Stimulated activated CD4-positive, alpha-beta T cell treated with anti-CD3 and anti-CD28 coated beads, Interleukin-4, amount 100 ng/mL, for 1 hour (primary cell): ENCODE measurements at regions not wholly inside any gene's neighbourhood (a gene's known extent, or its start where the extent isn't known, plus 50 kb on each side); places are given as distances from the start of the nearest gene placed in this dataset.
"Not testable (repeated sequence)": the region's sequence is repeated elsewhere in the genome, so short reads cannot be mapped to it uniquely, and the experiment has no call there.

Experiments
- DNase-seq: peaks from one replicate; pipeline ENCODE4 v3.0.0-alpha.2; 2020

DNA sequence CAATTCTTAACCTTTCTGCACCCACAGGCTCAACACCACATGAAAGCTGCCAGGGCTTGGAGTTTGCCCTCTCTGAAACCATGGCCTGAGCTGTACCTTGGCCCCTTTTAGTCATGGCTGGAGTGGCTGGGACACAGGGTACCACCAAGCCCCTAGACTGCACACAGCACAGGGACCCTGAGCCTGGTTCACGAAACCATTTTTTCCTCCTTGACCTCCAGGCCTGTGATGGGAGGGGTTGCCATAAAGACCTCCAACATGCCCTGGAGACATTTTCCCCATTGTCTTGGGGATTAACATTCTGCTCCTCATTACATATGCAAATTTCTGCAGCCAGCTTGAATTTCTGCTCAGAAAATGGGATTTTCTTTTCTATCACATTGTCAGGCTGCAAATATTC is 113.4 kb downstream of the XPNPEP1 start:
- not testable (repeated sequence) for DNase-seq

DNA sequence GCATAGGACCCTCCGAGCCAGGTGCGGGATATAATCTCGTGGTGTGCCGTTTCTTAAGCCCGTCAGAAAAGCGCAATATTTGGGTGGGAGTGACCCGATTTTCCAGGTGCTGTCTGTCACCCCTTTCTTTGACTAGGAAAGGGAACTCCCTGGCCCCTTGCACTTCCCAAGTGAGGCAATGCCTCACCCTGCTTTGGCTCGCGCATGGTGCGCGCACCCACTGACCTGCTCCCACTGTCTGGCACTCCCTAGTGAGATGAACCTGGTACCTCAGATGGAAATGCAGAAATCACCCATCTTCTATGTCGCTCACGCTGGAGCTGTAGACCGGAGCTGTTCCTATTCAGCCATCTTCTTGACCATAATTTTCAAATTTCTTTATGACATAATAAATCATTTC is 122.1 kb downstream of the XPNPEP1 start:
- DNase-seq = not testable (repeated sequence)

- DNase-seq = no peak
Measured at GRCh38 chr10:109790647-109791046, 132.7 kb downstream of the XPNPEP1 start.

- no peak for DNase-seq
Measured at GRCh38 chr10:109784236-109784635, 139.1 kb downstream of the XPNPEP1 start.

GRCh38 chr10:109783286-109783685 is 140.0 kb downstream of the XPNPEP1 start:
- DNase-seq = no peak

DNA sequence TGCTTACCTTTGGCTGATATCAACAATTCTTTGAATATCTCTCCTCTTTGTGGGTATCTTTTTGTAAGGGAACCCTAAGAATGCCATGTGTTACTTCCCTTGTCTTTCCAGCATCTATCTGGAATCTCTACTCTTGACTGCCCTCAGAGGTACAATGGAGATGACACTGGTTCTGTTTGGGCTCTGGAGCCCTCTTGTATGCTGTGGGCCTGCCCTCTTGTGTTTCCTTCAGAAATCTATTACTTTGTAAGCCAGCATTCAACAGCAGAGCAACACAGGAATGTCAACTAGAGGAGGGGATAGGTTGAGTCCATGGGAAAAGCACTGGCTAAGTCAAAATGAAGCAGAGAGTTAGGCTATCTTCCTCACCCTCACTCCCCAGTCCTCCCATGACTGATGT is 142.3 kb downstream of the XPNPEP1 start:
- DNase-seq = no peak

DNA sequence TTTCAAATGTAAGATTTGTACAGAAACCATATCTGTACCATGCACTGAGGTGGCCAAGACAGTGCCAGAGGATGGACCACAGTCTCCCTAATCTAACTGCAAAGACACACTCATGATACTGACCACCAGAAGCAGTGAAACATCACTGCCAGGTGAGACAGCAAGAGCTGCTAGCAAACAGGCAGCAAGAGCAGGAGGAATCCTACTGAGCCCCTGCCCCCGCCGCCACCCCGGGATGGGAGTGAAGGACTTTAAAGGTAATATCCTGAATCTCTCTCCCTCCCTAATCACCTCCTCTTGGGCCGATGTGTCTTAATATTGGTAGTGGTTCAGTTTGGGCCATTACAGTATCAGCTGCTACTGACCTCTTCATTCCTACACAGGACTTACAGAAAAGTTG is 144.3 kb downstream of the XPNPEP1 start:
- no peak for DNase-seq

GRCh38 chr10:109774121-109774440 is 149.2 kb downstream of the XPNPEP1 start:
- no peak for DNase-seq

DNA sequence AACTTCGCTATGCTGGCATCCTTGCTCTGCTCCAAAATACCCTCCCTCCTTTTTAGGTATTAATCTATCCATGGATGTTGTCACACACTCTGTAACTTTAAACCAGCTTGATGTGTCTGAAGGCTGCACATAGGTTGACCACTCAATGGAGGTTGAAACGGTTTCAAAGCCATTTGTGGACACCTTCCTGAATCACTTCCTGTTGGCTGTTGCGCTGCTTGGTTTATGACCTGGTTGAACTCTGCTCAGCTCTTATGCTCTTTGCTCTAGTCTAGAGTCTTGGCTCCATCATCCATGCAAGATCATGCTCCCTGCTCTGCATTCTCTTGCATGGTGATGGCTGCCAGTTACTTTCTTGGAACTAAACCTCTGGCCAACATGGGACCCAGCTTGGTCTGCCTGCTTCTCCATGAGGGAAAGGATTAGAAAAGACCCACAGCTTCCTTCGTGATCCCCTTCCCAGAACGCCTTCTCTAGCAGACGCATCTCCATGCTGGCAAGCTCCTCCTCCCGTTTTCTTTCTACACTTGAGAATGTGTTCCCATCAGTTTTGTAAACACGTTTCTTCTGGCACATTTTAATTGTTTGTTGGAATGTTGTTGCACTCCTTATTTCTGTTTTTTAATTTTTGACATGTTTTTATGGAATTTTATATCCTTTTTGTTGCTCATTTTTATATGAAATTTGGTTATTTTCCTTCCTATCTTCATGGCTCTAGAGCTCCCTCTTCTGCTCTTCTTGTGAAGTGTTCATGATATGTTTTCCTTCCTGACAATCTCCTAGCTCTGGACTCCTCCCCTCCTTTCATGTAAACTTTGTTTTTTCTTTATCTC is 149.8 kb downstream of the XPNPEP1 start:
- no peak for DNase-seq

GRCh38 chr10:109770663-109771062 is 152.6 kb downstream of the XPNPEP1 start:
- DNase-seq = no peak

DNA sequence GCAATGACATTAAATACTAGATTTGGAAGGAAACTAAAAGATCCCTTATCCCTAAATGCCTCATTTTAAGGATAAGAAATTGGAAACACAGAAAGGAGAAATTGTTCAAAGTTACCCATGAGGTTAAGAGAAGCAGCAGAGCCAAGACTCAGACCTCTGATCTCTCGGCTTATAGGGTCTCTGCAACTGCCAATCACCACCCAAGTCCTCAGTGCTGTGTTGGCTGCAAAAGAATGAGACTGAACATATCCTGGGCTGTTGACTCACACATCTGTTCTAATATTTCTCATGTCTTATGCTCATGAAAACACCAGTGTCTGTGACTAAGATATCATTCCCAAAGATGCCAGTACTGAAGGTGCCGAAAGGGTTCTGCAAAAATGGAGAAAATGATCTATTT is 153.3 kb downstream of the XPNPEP1 start:
- DNase-seq = no peak

DNA sequence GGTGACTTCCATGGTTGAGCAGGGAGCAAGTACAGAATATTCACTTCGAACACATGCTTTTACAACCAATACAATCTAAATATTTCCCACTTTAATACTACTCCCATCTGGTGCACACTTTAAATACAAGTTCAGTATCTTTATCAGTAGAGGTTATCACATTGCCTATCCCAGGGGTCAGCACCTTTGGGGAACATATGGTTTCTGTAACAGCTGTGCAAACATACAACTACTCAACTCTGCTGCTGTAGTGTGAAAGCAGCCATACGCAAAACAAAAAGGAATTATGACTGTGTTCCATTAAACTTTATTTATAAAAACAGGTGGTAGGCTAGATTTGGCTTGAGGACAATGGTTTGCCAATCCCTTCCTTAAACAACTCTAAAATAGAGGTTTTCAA is 157.5 kb downstream of the XPNPEP1 start:
- no peak for DNase-seq

GRCh38 chr10:109762555-109762954 is 160.8 kb downstream of the XPNPEP1 start:
- DNase-seq = no peak

- not testable (repeated sequence) for DNase-seq
Measured at GRCh38 chr10:109757670-109758069, 165.6 kb downstream of the XPNPEP1 start.

DNA sequence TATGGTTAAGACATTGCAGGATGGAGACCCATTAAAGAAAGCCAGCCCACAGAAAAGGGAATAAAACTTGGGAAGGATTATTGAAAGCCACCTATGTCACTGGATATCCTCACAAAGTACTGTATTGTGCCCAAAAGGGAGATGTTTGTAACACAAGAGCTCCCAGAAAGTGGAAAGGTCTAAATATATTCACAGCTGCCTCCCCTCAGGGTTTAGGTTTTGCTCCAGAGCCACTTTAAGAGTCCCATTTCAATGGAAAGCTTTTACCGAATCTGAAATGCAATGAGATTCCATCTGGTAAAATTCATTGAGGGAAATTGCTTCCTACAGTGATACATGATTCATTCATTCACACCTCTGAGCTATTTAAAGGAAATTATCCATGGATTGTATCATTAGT is 176.4 kb downstream of the XPNPEP1 start:
- no peak for DNase-seq

GRCh38 chr10:109744020-109744419 is 179.3 kb downstream of the XPNPEP1 start:
- no peak for DNase-seq

DNA sequence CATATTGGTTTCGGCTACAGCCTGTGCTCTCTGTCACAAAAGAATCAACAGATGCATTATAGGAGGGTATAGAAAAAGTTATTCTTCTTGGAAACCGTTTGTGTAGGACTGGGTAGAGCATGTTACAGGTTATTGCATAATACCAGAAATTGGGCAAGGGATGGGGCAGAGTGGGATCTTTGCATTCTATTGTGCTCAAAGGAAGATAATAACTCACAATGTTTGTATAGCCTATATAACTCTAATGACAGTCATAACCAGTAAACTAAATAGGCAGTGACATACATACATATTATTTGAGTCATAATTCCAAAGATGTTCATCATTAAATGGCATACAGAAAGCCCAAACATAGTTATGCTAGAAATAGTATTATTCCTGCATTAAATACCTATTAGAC is 179.7 kb downstream of the XPNPEP1 start:
- DNase-seq = no peak

DNA sequence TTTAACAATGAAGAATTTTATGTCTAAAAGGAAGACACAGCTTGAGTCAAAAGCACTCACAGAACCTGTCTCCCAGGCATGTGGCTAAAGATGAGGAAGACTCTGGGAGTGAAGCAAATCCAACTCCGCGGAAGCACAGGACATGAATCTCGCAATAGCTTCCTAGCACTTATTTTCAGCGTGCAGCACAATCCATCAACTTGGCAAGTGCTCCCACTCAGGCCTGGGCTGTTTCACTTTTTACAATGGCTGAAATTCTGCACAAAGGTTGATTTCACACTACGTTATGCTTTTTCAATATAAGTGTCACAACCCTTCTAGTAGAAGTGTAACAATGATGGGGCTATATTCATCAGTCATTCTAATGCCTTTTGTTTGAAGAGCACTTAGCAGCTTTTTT is 180.2 kb downstream of the XPNPEP1 start:
- DNase-seq = no peak

GRCh38 chr10:109741712-109742111 is 181.6 kb downstream of the XPNPEP1 start:
- DNase-seq = no peak

DNA sequence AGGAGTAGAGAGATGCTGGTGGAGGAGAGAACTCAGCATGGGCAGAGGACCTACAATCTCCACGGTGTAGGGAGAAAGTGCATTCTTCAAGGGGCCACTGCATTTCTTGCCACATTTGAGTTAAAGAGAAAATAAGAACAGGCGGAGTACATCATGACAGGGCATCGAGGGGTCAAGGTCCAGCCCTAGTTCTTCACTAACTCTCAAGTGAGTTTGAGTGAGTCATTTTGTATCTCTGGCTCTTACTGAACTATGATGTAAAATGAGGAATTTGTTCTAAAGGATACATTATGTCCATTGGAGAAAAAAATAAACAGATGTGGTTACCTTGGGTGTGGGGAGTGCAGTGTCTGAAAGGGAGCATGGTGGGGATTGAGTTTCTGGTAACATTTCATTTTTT is 182.9 kb downstream of the XPNPEP1 start:
- DNase-seq = no peak

DNA sequence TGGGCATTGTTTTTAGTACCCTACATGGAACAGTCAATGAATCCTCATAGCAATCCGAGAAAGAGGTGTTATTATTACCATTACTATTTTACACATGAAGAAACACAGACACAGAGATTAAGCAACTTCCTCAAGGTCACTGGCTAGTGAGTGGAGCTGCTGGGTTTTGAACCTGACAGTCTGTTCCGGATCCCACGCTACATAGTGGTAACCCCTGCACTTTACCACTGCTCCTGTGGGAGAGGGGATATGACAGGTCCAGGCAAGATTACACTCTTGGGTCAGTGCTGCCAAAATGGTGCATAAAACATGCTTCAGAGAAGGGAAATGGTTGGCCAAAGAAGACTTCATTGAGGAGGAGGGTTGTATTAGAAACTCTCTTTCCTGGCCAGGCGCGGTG is 185.7 kb downstream of the XPNPEP1 start:
- no peak for DNase-seq

GRCh38 chr10:109737009-109737408 is 186.3 kb downstream of the XPNPEP1 start:
- no peak for DNase-seq

GRCh38 chr10:109735776-109736175 is 187.5 kb downstream of the XPNPEP1 start:
- no peak for DNase-seq

GRCh38 chr10:109732254-109732965 is 190.9 kb downstream of the XPNPEP1 start:
- no peak for DNase-seq

DNA sequence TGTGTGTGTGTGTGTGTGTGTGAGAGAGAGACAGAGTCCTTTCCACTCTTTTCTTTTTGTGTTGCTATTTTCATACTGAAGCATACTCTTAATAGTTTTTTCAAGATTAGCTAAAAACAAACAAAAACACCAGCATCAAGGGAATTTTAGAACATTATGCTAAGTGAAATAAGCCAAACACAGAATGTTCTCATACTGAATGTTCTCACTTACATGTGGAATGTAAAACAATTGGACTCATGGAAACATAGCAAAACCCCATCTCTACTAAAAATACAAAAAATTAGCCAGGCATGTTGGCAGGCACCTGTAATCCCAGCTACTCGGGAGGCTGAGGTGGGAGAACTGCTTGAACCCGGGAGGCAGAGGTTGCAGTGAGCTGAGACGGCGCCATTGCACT is 193.4 kb downstream of the XPNPEP1 start:
- DNase-seq = not testable (repeated sequence)
